HCT116 (cell line): ENCODE measurements at regions not wholly inside any gene's neighbourhood (a gene's known extent, or its start where the extent isn't known, plus 50 kb on each side); places are given as distances from the start of the nearest gene placed in this dataset.

Experiments used
- ATAC-seq: fragments of 200-7000 bp; cut with Tn5 transposase; 2 replicates; pipeline ENCODE4 v1.9.1; 2020; ENCODE audit warnings: mild to moderate bottlenecking, moderate library complexity
- BruUV-seq: library from RNA; stranded (reverse); fragments of 400-500 nt; replicated peaks from 2 replicates; lab custom pipeline; 2021; lab: Mats Ljungman, UMichigan
- CTCF ChIA-PET: fragments of 300-600 bp; sonication (Branson Sonifier 250); formaldehyde crosslinking; loops from one replicate; lab custom pipeline; 2021; ENCODE audit warnings: antibody characterized with exemption; lab: Charles Lee
- POLR2A ChIA-PET: fragments of 300-600, 350-600 bp; sonication (Branson Sonifier 250); formaldehyde crosslinking; loops from one replicate; lab custom pipeline; 2021; ENCODE audit warnings: antibody characterized with exemption; lab: Charles Lee
- RAD21 ChIA-PET, 2 experiments: fragments of 300-600 bp; sonication (Branson Sonifier 250); formaldehyde crosslinking; loops; one replicate each; lab custom pipeline; 2023; ENCODE audit warnings: low total read pairs in 2 of 2; ENCODE audit not compliant: uncharacterized antibody in 2 of 2, unreplicated experiment in 2 of 2, low non-redundant PET in 1 of 2; lab: Charles Lee
- DNase-seq: peaks from one replicate; pipeline ENCODE4 v3.0.0-alpha.2; 2010; ENCODE audit warnings: low read depth, low spot score
- H2AFZ ChIP-seq: fragments of 200-600 bp; shearing (Covaris generic), sonication (generic); 2 replicates; pipeline ENCODE4 v1.6.1; 2017; ENCODE audit warnings: low read depth, mixed run types, mixed read lengths, antibody characterized with exemption, low read length; ENCODE audit not compliant: poor library complexity, severe bottlenecking
- H3K27ac ChIP-seq: 2 replicates; pipeline ENCODE4 v1.5.1; 2012; ENCODE audit warnings: low read depth, low read length
- H3K27me3 ChIP-seq: fragments of 200-600 bp; sonication (generic); 2 replicates; pipeline ENCODE4 v1.6.1; 2016; ENCODE audit warnings: mixed run types, low read length, mixed read lengths; ENCODE audit not compliant: insufficient read depth
- H3K36me3 ChIP-seq, 2 experiments: fragments of 200-500 bp in 1 of 2; fragments of 200-600 bp in 1 of 2; sonication (Bioruptor generic) in 1 of 2; sonication (generic) in 1 of 2; 2 replicates each; pipeline versions ENCODE4 v1.5.1 to v1.6.1; 2014 to 2016; ENCODE audit warnings: low read length in 2 of 2, inconsistent platforms in 1 of 2, mixed read lengths in 1 of 2, mixed run types in 1 of 2; ENCODE audit not compliant: insufficient read depth in 2 of 2, control insufficient read depth in 1 of 2
- H3K4me1 ChIP-seq, 2 experiments: fragments of 200-600 bp in 1 of 2; sonication (generic) in 1 of 2; 2 replicates each; pipeline versions ENCODE4 v1.5.1 to v1.6.1; 2012 to 2017; ENCODE audit warnings: low read length in 2 of 2, inconsistent platforms in 1 of 2, mild to moderate bottlenecking in 1 of 2, mixed read lengths in 1 of 2, mixed run types in 1 of 2, moderate library complexity in 1 of 2; ENCODE audit not compliant: insufficient read depth in 2 of 2, control insufficient read depth in 1 of 2
- H3K4me2 ChIP-seq: fragments of 200-600 bp; sonication (generic); 2 replicates; pipeline ENCODE4 v1.6.1; 2017; ENCODE audit warnings: mixed run types, low read length, mixed read lengths
- H3K4me3 ChIP-seq, 2 experiments: fragments of 200-600 bp in 1 of 2; sonication (generic) in 1 of 2; replicated peaks in 1 of 2; 2 replicates each; pipeline ENCODE4 v1.5.1; 2011 to 2016; ENCODE audit warnings: low read length in 2 of 2, control low read depth in 1 of 2, low read depth in 1 of 2, mild to moderate bottlenecking in 1 of 2, mixed read lengths in 1 of 2, mixed run types in 1 of 2
- H3K79me2 ChIP-seq: fragments of 200-600 bp; sonication (generic); 2 replicates; pipeline ENCODE4 v1.6.1; 2017; ENCODE audit warnings: mild to moderate bottlenecking, mixed run types, low read length, moderate library complexity, mixed read lengths; ENCODE audit not compliant: insufficient read depth
- H3K9ac ChIP-seq: fragments of 200-600 bp; sonication (generic); 2 replicates; pipeline ENCODE4 v1.6.1; 2016; ENCODE audit warnings: low read length, mixed read lengths
- H3K9me2 ChIP-seq: fragments of 200-600 bp; sonication (generic), shearing (Covaris generic); 2 replicates; pipeline ENCODE4 v1.6.1; 2017; ENCODE audit warnings: mixed run types, mild to moderate bottlenecking, moderate library complexity; ENCODE audit not compliant: insufficient read depth
- H3K9me3 ChIP-seq, 2 experiments: fragments of 200-500 bp in 1 of 2; fragments of 200-600 bp in 1 of 2; sonication (Bioruptor generic) in 1 of 2; sonication (generic) in 1 of 2; 2 replicates each; pipeline ENCODE4 v1.6.1; 2014 to 2017; ENCODE audit warnings: low read length in 2 of 2, mixed read lengths in 2 of 2, inconsistent platforms in 1 of 2, low read depth in 1 of 2, mild to moderate bottlenecking in 1 of 2, mixed run types in 1 of 2, moderate library complexity in 1 of 2; ENCODE audit not compliant: control insufficient read depth in 1 of 2, insufficient read depth in 1 of 2
- H4K20me1 ChIP-seq: fragments of 200-600 bp; sonication (generic), shearing (Covaris generic); 2 replicates; pipeline ENCODE4 v1.6.1; 2017; ENCODE audit warnings: mixed run types, mild to moderate bottlenecking, moderate library complexity; ENCODE audit not compliant: insufficient read depth
- CBX3 ChIP-seq: IDR thresholded peaks from 2 replicates; pipeline ENCODE4 v1.6.1; 2012; ENCODE audit warnings: low read depth
- CEBPB ChIP-seq: IDR thresholded peaks from 2 replicates; pipeline ENCODE4 v1.6.1; 2012; ENCODE audit warnings: low read depth
- EZH2 ChIP-seq: fragments of 200-600 bp; sonication (generic); IDR thresholded peaks from 2 replicates; pipeline ENCODE4 v1.6.1; 2017; ENCODE audit warnings: antibody characterized with exemption, mixed run types
- EZH2phosphoT487 ChIP-seq: fragments of 200-600 bp; IDR thresholded peaks from 2 replicates; pipeline ENCODE4 v1.6.1; 2018; ENCODE audit warnings: antibody characterized with exemption, borderline replicate concordance
- FOSL1 ChIP-seq: IDR thresholded peaks from 2 replicates; pipeline ENCODE4 v1.6.1; 2012; ENCODE audit warnings: low read depth
- JUND ChIP-seq: IDR thresholded peaks from 2 replicates; pipeline ENCODE4 v1.6.1; 2012
- POLR2A ChIP-seq: IDR thresholded peaks from 2 replicates; pipeline ENCODE4 v1.7.0; 2011; ENCODE audit warnings: borderline replicate concordance; ENCODE audit not compliant: insufficient read depth, insufficient read length; ENCODE audit errors: extremely low read depth
- POLR2AphosphoS5 ChIP-seq: IDR thresholded peaks from 2 replicates; pipeline ENCODE4 v1.6.1; 2011; ENCODE audit warnings: mild to moderate bottlenecking, low read depth, low read length, moderate library complexity
- RAD21 ChIP-seq: IDR thresholded peaks from 2 replicates; pipeline ENCODE4 v1.6.1; 2012; ENCODE audit warnings: low read depth, mild to moderate bottlenecking
- SP1 ChIP-seq: IDR thresholded peaks from 2 replicates; pipeline ENCODE4 v1.6.1; 2012; ENCODE audit warnings: low read depth
- SRF ChIP-seq: IDR thresholded peaks from 2 replicates; pipeline ENCODE4 v1.6.1; 2012; ENCODE audit warnings: low read depth
- TCF7L2 ChIP-seq: IDR thresholded peaks from 2 replicates; pipeline ENCODE4 v1.7.0; 2011; ENCODE audit warnings: borderline replicate concordance, inconsistent platforms; ENCODE audit not compliant: insufficient read depth, insufficient read length; ENCODE audit errors: extremely low read depth
- YY1 ChIP-seq: IDR thresholded peaks from 2 replicates; pipeline ENCODE4 v1.6.1; 2011; ENCODE audit warnings: low read length, low read depth, moderate library complexity, mild to moderate bottlenecking; ENCODE audit not compliant: insufficient replicate concordance; ENCODE audit errors: extremely low read depth
- ZFX ChIP-seq: fragments of 450-650 bp; IDR thresholded peaks from 2 replicates; pipeline ENCODE4 v1.6.1; 2017
- ZNF274 ChIP-seq: fragments of 200-500 bp; sonication (Bioruptor generic); IDR thresholded peaks from 2 replicates; pipeline ENCODE4 v1.6.1; 2014; ENCODE audit warnings: mild to moderate bottlenecking, low read depth, low read length, inconsistent platforms
- intact Hi-C: fragments of 100-400 bp; cut with micrococcal nuclease; formaldehyde crosslinking; loops from 2 replicates; pipeline ENCODE4 v1.10.0; 2022
- TF ChIP-seq, protein P1 (sequence below), 3 experiments: fragments of 200-600 bp in 1 of 3; sonication (generic) in 1 of 3; IDR thresholded peaks in 2 of 3; conservative IDR thresholded peaks in 1 of 3; 2 replicates each; pipeline ENCODE4 v1.5.1; 2012 to 2017; ENCODE audit warnings: low read depth in 2 of 3, low read length in 2 of 3, antibody characterized with exemption in 1 of 3, borderline replicate concordance in 1 of 3, control low read depth in 1 of 3, mild to moderate bottlenecking in 1 of 3, mixed read lengths in 1 of 3, mixed run types in 1 of 3, moderate library complexity in 1 of 3; ENCODE audit not compliant: insufficient read depth in 1 of 3
- TF ChIP-seq, protein P2 (sequence below): IDR thresholded peaks from 2 replicates; pipeline ENCODE4 v1.6.1; 2011; ENCODE audit warnings: mild to moderate bottlenecking, low read length, moderate library complexity; ENCODE audit not compliant: insufficient replicate concordance; ENCODE audit errors: extremely low read depth
- TF ChIP-seq, protein P3 (sequence below): IDR thresholded peaks from 2 replicates; pipeline ENCODE4 v1.6.1; 2012
- TF ChIP-seq, protein P4 (sequence below): IDR thresholded peaks from 2 replicates; pipeline ENCODE4 v1.6.1; 2012
- TF ChIP-seq, protein P5 (sequence below): IDR thresholded peaks from 2 replicates; pipeline ENCODE4 v1.6.1; 2012; ENCODE audit warnings: low read depth

DNA sequence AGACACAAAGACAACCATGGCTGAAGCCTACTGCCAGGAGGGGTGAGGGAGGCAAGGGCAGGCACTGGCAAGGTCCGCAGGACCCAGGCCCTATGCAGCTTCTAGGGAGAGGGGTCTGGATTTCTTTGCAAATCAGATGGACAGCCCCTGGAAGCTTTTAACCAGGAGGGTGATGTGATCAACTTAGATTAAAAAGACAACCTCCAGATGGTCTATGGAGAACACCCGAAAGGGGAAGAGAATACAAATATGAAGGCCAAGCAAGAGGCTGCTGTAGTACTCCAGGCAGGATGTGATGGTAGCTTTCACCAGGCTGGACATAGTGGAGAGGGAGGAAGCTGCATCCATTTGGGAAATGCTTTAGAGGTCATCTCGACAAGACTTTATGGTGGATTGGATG, 83.3 kb upstream of the TSPAN11 start:
- no peaks in the 10 kb centered on the region for H3K36me3 ChIP-seq
- intact Hi-C loops, result loop anchor here (10.0 kb wide), 1 partner anchor 792 kb away; no protein-coding TSS in a partner anchor
- no peaks in the 10 kb centered on the region for H3K27me3 ChIP-seq
- no peaks in the 10 kb centered on the region for H3K9me3 ChIP-seq
- H3K9me2 ChIP-seq, result no peaks in the 10 kb centered on the region
- H3K9ac ChIP-seq, result no peak overlapping the region
- no peak overlapping the region for H3K4me3 ChIP-seq
- no peaks in the 10 kb centered on the region for H4K20me1 ChIP-seq
- no peak overlapping the region for H2AFZ ChIP-seq
- H3K27ac ChIP-seq, result no peak overlapping the region
- POLR2A ChIA-PET, result no interaction called here
- BruUV-seq, result no TSS peak
- H3K4me2 ChIP-seq, result no peak overlapping the region
- no peaks in the 10 kb centered on the region for H3K4me1 ChIP-seq
- CTCF ChIA-PET, result no interaction called here
- H3K79me2 ChIP-seq, result no peaks in the 10 kb centered on the region
- RAD21 ChIA-PET, result no interaction called here
- DNase-seq (no peak), ATAC-seq (no peak)
- TF ChIP-seq SRF (no peak), JUND (no peak), EZH2phosphoT487 (no peak), YY1 (no peak), POLR2A (no peak), ZNF274 (no peak), CBX3 (no peak), CEBPB (no peak), POLR2AphosphoS5 (no peak), ZFX (no peak), FOSL1 (no peak), RAD21 (no peak), SP1 (no peak), EZH2 (no peak), TCF7L2 (no peak)
- TF ChIP-seq, protein P1, sequence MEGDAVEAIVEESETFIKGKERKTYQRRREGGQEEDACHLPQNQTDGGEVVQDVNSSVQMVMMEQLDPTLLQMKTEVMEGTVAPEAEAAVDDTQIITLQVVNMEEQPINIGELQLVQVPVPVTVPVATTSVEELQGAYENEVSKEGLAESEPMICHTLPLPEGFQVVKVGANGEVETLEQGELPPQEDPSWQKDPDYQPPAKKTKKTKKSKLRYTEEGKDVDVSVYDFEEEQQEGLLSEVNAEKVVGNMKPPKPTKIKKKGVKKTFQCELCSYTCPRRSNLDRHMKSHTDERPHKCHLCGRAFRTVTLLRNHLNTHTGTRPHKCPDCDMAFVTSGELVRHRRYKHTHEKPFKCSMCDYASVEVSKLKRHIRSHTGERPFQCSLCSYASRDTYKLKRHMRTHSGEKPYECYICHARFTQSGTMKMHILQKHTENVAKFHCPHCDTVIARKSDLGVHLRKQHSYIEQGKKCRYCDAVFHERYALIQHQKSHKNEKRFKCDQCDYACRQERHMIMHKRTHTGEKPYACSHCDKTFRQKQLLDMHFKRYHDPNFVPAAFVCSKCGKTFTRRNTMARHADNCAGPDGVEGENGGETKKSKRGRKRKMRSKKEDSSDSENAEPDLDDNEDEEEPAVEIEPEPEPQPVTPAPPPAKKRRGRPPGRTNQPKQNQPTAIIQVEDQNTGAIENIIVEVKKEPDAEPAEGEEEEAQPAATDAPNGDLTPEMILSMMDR (IDR thresholded peaks at IDR 0.05 in 2 of 3, conservative IDR thresholded peaks at IDR 0.05 in 1 of 3; ENCODE audit: borderline replicate concordance in 1 of 3, insufficient read depth in 1 of 3, low read depth in 2 of 3, low read length in 2 of 3), result no peak
- TF ChIP-seq, protein P2, sequence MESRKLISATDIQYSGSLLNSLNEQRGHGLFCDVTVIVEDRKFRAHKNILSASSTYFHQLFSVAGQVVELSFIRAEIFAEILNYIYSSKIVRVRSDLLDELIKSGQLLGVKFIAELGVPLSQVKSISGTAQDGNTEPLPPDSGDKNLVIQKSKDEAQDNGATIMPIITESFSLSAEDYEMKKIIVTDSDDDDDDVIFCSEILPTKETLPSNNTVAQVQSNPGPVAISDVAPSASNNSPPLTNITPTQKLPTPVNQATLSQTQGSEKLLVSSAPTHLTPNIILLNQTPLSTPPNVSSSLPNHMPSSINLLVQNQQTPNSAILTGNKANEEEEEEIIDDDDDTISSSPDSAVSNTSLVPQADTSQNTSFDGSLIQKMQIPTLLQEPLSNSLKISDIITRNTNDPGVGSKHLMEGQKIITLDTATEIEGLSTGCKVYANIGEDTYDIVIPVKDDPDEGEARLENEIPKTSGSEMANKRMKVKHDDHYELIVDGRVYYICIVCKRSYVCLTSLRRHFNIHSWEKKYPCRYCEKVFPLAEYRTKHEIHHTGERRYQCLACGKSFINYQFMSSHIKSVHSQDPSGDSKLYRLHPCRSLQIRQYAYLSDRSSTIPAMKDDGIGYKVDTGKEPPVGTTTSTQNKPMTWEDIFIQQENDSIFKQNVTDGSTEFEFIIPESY, result no peak
- TF ChIP-seq, protein P3, sequence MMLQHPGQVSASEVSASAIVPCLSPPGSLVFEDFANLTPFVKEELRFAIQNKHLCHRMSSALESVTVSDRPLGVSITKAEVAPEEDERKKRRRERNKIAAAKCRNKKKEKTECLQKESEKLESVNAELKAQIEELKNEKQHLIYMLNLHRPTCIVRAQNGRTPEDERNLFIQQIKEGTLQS, result no peak
- TF ChIP-seq, protein P4, sequence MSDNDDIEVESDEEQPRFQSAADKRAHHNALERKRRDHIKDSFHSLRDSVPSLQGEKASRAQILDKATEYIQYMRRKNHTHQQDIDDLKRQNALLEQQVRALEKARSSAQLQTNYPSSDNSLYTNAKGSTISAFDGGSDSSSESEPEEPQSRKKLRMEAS, result no peak
- TF ChIP-seq, protein P5, sequence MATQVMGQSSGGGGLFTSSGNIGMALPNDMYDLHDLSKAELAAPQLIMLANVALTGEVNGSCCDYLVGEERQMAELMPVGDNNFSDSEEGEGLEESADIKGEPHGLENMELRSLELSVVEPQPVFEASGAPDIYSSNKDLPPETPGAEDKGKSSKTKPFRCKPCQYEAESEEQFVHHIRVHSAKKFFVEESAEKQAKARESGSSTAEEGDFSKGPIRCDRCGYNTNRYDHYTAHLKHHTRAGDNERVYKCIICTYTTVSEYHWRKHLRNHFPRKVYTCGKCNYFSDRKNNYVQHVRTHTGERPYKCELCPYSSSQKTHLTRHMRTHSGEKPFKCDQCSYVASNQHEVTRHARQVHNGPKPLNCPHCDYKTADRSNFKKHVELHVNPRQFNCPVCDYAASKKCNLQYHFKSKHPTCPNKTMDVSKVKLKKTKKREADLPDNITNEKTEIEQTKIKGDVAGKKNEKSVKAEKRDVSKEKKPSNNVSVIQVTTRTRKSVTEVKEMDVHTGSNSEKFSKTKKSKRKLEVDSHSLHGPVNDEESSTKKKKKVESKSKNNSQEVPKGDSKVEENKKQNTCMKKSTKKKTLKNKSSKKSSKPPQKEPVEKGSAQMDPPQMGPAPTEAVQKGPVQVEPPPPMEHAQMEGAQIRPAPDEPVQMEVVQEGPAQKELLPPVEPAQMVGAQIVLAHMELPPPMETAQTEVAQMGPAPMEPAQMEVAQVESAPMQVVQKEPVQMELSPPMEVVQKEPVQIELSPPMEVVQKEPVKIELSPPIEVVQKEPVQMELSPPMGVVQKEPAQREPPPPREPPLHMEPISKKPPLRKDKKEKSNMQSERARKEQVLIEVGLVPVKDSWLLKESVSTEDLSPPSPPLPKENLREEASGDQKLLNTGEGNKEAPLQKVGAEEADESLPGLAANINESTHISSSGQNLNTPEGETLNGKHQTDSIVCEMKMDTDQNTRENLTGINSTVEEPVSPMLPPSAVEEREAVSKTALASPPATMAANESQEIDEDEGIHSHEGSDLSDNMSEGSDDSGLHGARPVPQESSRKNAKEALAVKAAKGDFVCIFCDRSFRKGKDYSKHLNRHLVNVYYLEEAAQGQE, result no peak
